GM10266 (cell line): ENCODE measurements at regions not wholly inside any gene's neighbourhood (a gene's known extent, or its start where the extent isn't known, plus 50 kb on each side); places are given as distances from the start of the nearest gene placed in this dataset.

ENCODE experiments used
- DNase-seq: peaks from one replicate; pipeline ENCODE4 v3.0.0; 2012; ENCODE audit errors: extremely low spot score
- TF ChIP-seq, protein P1 (sequence below): IDR thresholded peaks from 2 replicates; pipeline ENCODE4 v1.5.1; 2012; ENCODE audit warnings: mild to moderate bottlenecking, low read depth; ENCODE audit not compliant: control insufficient read depth, insufficient read depth; ENCODE audit errors: missing control alignments

GRCh38 chr2:129868151-129868550, 111.3 kb upstream of the RAB6C start:
- DNase-seq = no peak
- TF ChIP-seq, protein P1, sequence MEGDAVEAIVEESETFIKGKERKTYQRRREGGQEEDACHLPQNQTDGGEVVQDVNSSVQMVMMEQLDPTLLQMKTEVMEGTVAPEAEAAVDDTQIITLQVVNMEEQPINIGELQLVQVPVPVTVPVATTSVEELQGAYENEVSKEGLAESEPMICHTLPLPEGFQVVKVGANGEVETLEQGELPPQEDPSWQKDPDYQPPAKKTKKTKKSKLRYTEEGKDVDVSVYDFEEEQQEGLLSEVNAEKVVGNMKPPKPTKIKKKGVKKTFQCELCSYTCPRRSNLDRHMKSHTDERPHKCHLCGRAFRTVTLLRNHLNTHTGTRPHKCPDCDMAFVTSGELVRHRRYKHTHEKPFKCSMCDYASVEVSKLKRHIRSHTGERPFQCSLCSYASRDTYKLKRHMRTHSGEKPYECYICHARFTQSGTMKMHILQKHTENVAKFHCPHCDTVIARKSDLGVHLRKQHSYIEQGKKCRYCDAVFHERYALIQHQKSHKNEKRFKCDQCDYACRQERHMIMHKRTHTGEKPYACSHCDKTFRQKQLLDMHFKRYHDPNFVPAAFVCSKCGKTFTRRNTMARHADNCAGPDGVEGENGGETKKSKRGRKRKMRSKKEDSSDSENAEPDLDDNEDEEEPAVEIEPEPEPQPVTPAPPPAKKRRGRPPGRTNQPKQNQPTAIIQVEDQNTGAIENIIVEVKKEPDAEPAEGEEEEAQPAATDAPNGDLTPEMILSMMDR = no peak

GRCh38 chr2:129870685-129871241, 108.7 kb upstream of the RAB6C start:
- no peak for DNase-seq
- TF ChIP-seq, protein P1 = no peak

- TF ChIP-seq, protein P1 = no peak
- DNase-seq = no peak
Measured at GRCh38 chr2:129872446-129872845, 107.0 kb upstream of the RAB6C start.

DNA sequence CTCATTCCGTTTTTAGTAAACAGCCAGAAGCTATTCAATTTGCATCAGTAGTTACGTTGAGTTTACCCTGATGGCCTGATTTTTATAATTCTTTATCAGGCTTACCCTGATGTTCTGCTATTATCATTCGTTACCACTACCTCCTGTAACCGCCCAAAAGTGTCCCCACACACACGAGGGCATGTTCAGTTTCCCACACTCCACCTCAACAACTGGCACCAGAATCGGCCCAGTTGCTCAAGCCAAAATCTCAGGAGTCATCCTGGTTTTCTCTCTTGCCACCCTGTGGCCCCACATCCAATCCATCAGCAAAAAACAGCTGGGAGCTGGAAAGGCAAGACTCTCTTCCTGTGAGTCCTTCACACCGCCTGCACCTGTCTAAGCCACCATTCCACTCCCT, 102.9 kb upstream of the RAB6C start:
- TF ChIP-seq, protein P1 = no peak
- no peak for DNase-seq

DNA sequence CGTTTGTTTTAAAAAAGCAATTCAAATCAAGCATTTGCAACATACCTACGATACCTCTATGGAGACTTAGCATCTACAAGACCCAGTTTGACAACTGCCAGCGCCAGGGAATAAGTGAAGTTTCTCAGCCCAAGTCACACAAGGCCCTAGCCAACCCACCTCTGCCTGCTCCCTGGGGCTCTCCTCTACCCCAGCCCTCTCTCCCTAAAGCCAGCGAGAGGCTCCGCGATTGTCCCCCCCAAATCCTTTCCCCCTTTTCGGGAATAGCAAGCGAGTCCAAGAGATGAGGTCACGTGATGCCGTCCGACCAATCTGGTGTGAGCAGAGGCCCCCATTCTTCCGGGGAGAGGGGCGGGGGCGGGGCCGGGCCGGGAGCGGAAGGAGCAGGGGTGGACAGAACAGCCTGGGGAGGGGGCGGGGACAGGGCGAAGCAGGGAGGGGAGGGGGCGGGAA, 102.2 kb upstream of the RAB6C start:
- DNase-seq = peak; percentile 90
- TF ChIP-seq, protein P1 = no peak

GRCh38 chr2:129877795-129878775, 101.4 kb upstream of the RAB6C start:
- TF ChIP-seq, protein P1 = no peak
- peak; percentile 65 for DNase-seq
